ENCODE measurements at regions not wholly inside any gene's neighbourhood (a gene's known extent, or its start where the extent isn't known, plus 50 kb on each side); places are given as distances from the start of the nearest gene placed in this dataset.

DNA sequence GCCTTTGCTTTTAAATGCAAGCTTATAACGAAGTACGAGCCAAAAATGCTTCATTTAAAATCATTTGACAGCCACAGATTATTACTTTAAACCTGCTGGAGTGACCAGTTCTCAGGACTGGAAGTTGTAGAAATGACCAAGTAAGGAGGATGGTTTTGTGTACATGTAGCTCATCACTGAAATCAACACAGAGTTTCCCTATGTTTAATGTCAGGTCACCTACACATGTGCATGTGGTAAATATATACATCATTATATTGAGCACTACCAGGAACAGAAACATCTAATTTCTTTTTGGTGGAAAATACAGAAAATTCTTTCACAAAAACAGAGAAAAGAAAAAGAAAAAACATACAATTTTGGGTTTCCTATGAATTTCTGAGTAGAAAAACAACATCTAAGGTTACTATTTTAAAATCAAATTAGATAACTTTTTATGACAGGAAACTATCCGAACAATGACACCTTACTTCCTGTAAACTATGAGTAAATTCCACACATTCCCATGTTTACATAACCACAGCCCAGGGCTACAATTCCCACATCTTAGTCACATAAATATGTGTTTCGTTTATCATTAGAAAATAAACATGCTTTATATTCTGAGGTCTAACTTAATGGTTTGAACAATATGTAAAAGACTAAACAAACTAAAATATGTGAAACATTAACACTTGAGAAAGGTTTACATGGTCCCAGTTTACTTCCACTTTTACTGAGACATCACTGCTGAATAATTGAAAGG lies 73.6 kb downstream of the ZNF281 start:
- no peak overlapping the region for H3K4me3 ChIP-seq (ENCODE audit: low read length)
- no peak overlapping the region for H3K27ac ChIP-seq (ENCODE audit: low read length)
- H3K27me3 ChIP-seq (ENCODE audit: control insufficient read depth, insufficient read depth, low read length): no peaks in the 10 kb centered on the region

DNA sequence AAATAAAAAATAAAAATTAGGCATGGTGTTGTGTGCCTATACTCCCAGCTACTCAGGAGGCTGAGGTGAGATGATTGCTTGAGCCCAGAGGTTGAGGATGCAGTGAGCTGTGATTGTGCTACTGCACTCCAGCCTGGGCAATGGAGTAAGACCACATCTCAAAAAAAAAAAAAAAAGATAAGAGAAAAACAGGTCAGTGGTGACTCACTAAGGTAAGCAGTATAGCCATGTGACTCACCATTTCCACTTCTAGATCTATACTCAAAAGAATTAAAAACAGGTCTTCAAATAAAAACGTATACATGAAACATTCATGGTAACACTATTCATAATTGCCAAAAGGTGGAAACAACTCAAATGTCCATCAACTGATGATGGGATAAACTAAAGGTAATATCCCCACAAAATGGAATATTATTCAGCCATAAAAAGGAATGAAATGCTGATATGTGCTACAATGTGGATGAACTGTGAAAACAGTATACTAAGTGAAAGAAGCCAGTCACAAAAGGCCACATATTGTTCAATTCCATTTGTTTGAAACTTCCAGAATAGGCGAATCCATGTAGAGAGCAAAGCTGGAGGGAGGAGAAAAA lies 75.1 kb downstream of the ZNF281 start:
- H3K36me3 ChIP-seq (ENCODE audit: control insufficient read depth, low read depth, low read length): no peaks in the 10 kb centered on the region
- H3K27ac ChIP-seq (ENCODE audit: low read length): no peak overlapping the region
- no peaks in the 10 kb centered on the region for H3K27me3 ChIP-seq (ENCODE audit: control insufficient read depth, insufficient read depth, low read length)
- H3K9me3 ChIP-seq (ENCODE audit: control insufficient read depth, low read depth, low read length): no peaks in the 10 kb centered on the region
- H3K9ac ChIP-seq (ENCODE audit: low read length): no peak overlapping the region
- H3K4me3 ChIP-seq (ENCODE audit: low read length): no peak overlapping the region
- peaks cover 30% of the 10 kb centered on the region for H3K4me1 ChIP-seq (ENCODE audit: control insufficient read depth, low read depth, low read length)

More for the DNA sequence above, 73.6 kb downstream of the ZNF281 start:
- H3K9me3 ChIP-seq (ENCODE audit: control insufficient read depth, low read depth, low read length): no peaks in the 10 kb centered on the region
- H3K9ac ChIP-seq (ENCODE audit: low read length): no peak overlapping the region
- peaks cover 20% of the 10 kb centered on the region for H3K4me1 ChIP-seq (ENCODE audit: control insufficient read depth, low read depth, low read length)
- H3K36me3 ChIP-seq (ENCODE audit: control insufficient read depth, low read depth, low read length): no peaks in the 10 kb centered on the region

DNA sequence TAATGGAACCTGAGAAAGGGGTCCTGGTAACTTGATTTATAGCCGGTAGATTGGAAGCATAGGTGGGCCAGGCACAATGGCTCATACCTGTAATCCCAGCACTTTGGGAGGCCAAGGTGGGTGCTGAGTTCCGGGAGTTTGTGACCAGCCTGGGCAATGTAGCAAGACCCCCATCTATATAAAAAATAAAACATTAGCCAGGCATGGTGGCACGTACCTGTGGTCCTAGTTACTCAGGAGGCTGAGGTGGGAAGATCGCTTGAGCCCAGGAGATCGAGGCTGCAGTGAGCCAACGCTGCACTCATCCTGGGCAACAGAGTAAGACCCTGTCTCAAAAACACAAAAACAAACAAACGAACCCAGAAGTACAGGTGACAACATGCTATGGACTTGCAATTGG lies 76.5 kb downstream of the ZNF281 start:
- H3K9me3 ChIP-seq (ENCODE audit: control insufficient read depth, low read depth, low read length): no peaks in the 10 kb centered on the region
- no peak overlapping the region for H3K4me3 ChIP-seq (ENCODE audit: low read length)
- no peak overlapping the region for H3K9ac ChIP-seq (ENCODE audit: low read length)
- H3K36me3 ChIP-seq (ENCODE audit: control insufficient read depth, low read depth, low read length): no peaks in the 10 kb centered on the region
- peaks cover 34% of the 10 kb centered on the region for H3K4me1 ChIP-seq (ENCODE audit: control insufficient read depth, low read depth, low read length)
- no peak overlapping the region for H3K27ac ChIP-seq (ENCODE audit: low read length)
- H3K27me3 ChIP-seq (ENCODE audit: control insufficient read depth, insufficient read depth, low read length): no peaks in the 10 kb centered on the region

DNA sequence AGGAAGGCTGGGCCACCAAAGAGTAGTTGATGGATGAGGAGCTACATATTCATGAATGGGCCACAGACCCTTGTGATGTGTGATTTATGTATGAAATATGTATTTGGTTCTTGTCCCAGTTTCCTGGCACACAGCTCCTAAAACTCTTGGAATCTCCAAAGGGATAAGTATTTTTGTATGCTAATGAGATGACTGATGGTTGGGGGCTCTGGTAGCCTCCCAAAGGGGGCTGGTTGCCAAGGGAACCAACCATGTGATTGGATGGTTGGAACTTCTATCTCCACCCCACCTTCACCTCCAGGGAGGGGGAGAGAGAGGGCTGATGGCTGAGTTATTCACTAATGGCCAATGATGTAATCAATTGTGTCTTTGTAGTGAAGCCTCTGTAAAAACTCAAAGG lies 77.1 kb downstream of the ZNF281 start:
- Histone ChIP-seq H3K9me3 (ENCODE audit: control insufficient read depth, low read depth, low read length) (no peaks in the 10 kb centered on the region), H3K27ac (ENCODE audit: low read length) (no peak overlapping the region), H3K4me1 (ENCODE audit: control insufficient read depth, low read depth, low read length) (peaks cover 34% of the 10 kb centered on the region), H3K36me3 (ENCODE audit: control insufficient read depth, low read depth, low read length) (no peaks in the 10 kb centered on the region), H3K27me3 (ENCODE audit: control insufficient read depth, insufficient read depth, low read length) (no peaks in the 10 kb centered on the region), H3K4me3 (ENCODE audit: low read length) (no peak overlapping the region), H3K9ac (ENCODE audit: low read length) (no peak overlapping the region)

DNA sequence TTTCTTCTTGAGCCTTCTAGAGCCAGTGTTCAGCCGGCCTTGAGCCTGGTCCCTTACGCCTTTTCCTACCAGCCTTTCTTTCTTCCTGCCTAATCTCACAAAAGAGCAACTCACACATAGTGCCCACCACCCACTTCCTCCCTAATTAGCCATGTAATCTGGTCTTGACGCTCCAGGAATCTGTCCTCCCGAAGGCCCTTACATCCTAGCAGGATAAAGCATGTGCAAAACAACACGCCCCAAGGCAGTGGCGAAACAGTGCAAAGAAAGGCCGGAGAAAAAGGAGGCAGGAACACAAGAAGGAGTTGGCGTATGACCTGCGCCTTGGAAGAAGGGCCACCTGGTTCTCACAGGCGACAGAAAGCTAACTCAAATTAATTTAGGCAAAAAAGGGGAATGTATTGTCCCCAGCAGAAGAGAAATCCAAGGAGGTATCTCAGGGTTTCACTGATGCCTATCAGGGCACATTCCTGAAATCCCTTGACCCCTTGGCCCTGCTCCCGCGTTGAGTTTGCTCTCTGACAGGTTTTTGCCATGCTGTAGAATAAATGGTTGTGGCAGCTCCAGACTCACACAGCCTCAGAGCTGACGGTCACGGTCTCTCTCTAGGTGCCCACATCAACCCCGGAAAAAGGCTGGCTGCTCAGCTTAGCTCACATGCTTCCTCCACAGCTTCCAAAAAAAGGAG lies 79.0 kb downstream of the ZNF281 start:
- H3K9ac ChIP-seq (ENCODE audit: low read length): no peak overlapping the region
- no peak overlapping the region for H3K27ac ChIP-seq (ENCODE audit: low read length)
- H3K4me3 ChIP-seq (ENCODE audit: low read length): no peak overlapping the region
- H3K36me3 ChIP-seq (ENCODE audit: control insufficient read depth, low read depth, low read length): no peaks in the 10 kb centered on the region
- H3K4me1 ChIP-seq (ENCODE audit: control insufficient read depth, low read depth, low read length): peaks cover 21% of the 10 kb centered on the region
- H3K27me3 ChIP-seq (ENCODE audit: control insufficient read depth, insufficient read depth, low read length): no peaks in the 10 kb centered on the region
- H3K9me3 ChIP-seq (ENCODE audit: control insufficient read depth, low read depth, low read length): no peaks in the 10 kb centered on the region

DNA sequence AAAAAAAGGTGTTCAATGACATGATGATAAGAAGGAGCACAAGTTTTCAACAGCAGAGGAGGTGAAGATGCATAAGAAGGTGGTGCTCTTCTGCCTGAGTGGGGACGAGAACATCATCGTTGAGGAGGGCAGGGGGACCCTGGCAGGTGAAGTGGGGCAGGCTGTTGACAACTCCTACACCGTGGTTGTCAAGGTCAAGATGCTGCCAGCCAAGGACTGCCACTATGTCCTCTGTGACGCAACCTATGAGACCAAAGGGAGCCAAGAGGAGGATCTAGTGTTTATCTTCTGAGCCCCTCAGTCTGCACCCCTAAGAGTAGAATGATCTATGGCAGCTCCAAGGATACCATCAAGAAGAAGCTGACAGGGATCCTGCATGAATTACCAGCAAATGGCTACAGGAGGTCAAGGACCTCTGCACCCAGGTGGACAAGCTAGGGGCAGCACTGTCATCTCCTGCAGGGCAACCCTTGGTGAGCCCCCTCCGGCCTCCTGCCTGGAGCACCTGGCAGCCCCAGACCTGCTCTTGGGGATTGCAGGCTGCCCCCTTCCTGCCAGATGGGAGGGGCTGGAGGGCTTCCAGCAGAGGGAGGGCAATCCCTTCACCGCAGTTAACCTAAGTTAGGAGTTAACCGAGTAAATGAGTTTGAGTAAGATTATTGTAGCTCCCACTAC lies 80.5 kb downstream of the ZNF281 start:
- Histone ChIP-seq H3K27me3 (ENCODE audit: control insufficient read depth, insufficient read depth, low read length) (no peaks in the 10 kb centered on the region), H3K9ac (ENCODE audit: low read length) (no peak overlapping the region), H3K27ac (ENCODE audit: low read length) (no peak overlapping the region), H3K9me3 (ENCODE audit: control insufficient read depth, low read depth, low read length) (no peaks in the 10 kb centered on the region), H3K36me3 (ENCODE audit: control insufficient read depth, low read depth, low read length) (no peaks in the 10 kb centered on the region), H3K4me1 (ENCODE audit: control insufficient read depth, low read depth, low read length) (peaks cover 21% of the 10 kb centered on the region), H3K4me3 (ENCODE audit: low read length) (no peak overlapping the region)

DNA sequence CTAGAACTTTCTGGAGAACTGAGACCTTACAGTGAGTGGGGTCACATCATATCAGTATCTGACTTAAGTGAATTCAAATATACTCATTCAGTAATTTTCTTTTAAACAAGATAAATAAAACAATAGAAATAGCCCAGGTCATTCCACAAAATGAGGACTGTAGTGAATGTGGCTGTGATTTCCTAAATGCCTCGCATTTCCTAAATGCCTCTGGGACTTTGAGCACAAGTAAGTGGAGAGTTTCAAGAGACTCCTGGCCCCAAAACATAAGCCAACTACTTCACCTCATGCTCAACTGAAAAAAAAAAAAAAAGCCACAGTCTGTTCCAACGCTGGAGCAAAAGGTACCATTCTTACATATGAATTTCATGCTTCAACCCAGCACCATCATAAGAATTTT lies 81.5 kb downstream of the ZNF281 start:
- Histone ChIP-seq H3K4me1 (ENCODE audit: control insufficient read depth, low read depth, low read length) (peaks cover 21% of the 10 kb centered on the region), H3K27ac (ENCODE audit: low read length) (no peak overlapping the region), H3K4me3 (ENCODE audit: low read length) (no peak overlapping the region), H3K9me3 (ENCODE audit: control insufficient read depth, low read depth, low read length) (no peaks in the 10 kb centered on the region), H3K9ac (ENCODE audit: low read length) (no peak overlapping the region), H3K36me3 (ENCODE audit: control insufficient read depth, low read depth, low read length) (no peaks in the 10 kb centered on the region), H3K27me3 (ENCODE audit: control insufficient read depth, insufficient read depth, low read length) (no peaks in the 10 kb centered on the region)

DNA sequence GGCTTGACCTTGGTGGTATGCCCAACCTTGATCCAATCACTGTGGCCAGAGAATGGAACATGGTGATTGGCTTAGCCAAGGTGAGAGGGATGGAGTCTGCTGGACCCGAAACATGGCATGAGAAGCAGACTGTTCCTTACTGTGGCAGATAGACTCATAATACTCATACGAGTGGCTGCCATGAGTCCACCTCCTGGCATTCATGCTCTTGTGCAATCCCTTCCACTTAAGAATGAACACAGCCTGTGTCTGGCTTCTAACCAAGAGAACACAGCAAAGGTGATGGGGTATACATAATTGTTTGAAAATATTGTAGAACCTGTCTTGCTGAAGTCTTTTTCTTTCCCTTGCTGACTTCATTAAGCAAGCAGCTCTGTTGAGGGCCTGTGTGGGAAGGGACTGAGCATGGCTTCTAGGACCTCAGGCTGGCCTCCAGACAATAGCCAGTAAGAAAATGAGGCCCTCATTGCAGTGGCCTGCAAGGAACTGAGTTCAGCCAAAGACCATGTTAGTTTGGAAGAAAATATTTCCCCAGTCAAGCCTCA lies 85.9 kb downstream of the ZNF281 start:
- Histone ChIP-seq H3K4me1 (ENCODE audit: control insufficient read depth, low read depth, low read length) (peaks cover 4% of the 10 kb centered on the region), H3K27ac (ENCODE audit: low read length) (no peak overlapping the region), H3K9ac (ENCODE audit: low read length) (no peak overlapping the region), H3K27me3 (ENCODE audit: control insufficient read depth, insufficient read depth, low read length) (no peaks in the 10 kb centered on the region), H3K4me3 (ENCODE audit: low read length) (no peak overlapping the region), H3K36me3 (ENCODE audit: control insufficient read depth, low read depth, low read length) (no peaks in the 10 kb centered on the region), H3K9me3 (ENCODE audit: control insufficient read depth, low read depth, low read length) (no peaks in the 10 kb centered on the region)

DNA sequence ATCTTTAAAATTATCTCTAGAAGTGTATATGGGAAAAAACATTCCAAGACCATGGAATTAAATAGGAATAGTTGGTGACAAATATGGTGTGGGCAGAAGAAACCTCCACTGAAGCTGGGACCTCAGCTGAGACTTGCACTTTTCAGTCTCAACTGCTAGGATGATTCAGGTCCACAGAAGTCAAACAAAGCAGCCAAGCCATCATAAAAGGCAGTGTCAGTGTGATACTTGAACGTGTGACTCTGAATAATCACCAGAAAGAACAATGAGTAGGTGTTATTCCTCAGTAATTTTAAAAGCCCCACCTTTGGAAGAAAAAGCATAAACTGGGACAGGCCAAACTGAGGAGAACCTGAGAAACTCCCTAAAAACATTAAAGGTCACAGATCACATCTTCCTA lies 90.7 kb downstream of the ZNF281 start:
- H3K27me3 ChIP-seq (ENCODE audit: control insufficient read depth, insufficient read depth, low read length): no peaks in the 10 kb centered on the region
- H3K9ac ChIP-seq (ENCODE audit: low read length): no peak overlapping the region
- no peak overlapping the region for H3K4me3 ChIP-seq (ENCODE audit: low read length)
- H3K4me1 ChIP-seq (ENCODE audit: control insufficient read depth, low read depth, low read length): peaks cover 9% of the 10 kb centered on the region
- H3K36me3 ChIP-seq (ENCODE audit: control insufficient read depth, low read depth, low read length): no peaks in the 10 kb centered on the region
- H3K27ac ChIP-seq (ENCODE audit: low read length): no peak overlapping the region
- H3K9me3 ChIP-seq (ENCODE audit: control insufficient read depth, low read depth, low read length): no peaks in the 10 kb centered on the region

DNA sequence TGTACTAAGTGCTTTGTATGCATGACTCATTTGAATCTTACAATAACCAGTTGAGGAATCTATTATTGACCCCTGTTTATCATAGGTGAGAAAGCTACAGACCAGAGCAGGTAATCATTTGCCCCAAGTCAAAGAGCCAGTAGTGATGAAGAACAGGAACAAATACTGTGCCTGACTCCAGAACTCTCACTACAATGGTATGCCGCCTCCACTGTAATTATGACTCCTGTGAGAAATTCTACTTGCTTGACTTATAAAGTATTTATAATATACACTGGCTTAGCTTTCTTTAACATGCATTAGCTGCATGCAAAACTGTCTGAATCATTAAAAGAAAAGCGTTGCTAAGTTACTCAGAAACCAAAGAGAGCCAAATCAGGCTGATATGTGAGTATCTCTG lies 92.6 kb downstream of the ZNF281 start:
- Histone ChIP-seq H3K36me3 (ENCODE audit: control insufficient read depth, low read depth, low read length) (no peaks in the 10 kb centered on the region), H3K27me3 (ENCODE audit: control insufficient read depth, insufficient read depth, low read length) (no peaks in the 10 kb centered on the region), H3K9ac (ENCODE audit: low read length) (no peak overlapping the region), H3K4me1 (ENCODE audit: control insufficient read depth, low read depth, low read length) (peaks cover 6% of the 10 kb centered on the region), H3K4me3 (ENCODE audit: low read length) (no peak overlapping the region), H3K9me3 (ENCODE audit: control insufficient read depth, low read depth, low read length) (no peaks in the 10 kb centered on the region), H3K27ac (ENCODE audit: low read length) (no peak overlapping the region)

DNA sequence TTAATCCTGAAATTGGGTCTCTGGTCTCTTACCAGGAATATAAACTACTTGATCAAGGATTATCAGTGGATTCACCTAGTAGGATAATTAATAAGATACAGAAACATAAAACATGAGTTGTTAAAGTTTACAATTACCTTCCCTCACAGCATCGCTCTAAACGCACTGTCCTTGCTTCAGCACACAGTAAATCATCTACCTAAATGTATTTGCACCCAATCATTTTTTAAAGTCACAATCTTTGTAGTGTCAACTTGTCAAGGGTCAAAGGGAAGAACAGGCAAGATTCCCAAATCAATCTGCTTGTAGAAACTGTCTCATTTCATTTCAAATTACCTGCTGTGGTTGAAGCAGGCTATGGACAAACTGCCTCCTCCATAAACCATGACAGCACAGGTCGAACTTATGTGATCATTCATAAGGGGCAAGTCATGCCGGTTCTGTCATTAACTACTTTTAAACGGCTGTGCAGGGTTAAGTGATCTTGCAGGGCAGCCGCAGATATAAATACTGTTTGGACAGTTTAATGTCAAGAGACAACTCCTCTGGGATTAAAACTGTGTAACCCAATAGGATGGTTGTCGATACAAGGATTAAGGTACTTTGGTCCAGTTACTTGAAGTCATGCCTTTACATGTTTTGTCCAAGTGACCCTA lies 93.6 kb downstream of the ZNF281 start:
- H3K27ac ChIP-seq (ENCODE audit: low read length): no peak overlapping the region
- no peak overlapping the region for H3K9ac ChIP-seq (ENCODE audit: low read length)
- H3K36me3 ChIP-seq (ENCODE audit: control insufficient read depth, low read depth, low read length): no peaks in the 10 kb centered on the region
- H3K4me3 ChIP-seq (ENCODE audit: low read length): no peak overlapping the region
- H3K4me1 ChIP-seq (ENCODE audit: control insufficient read depth, low read depth, low read length): peaks cover 6% of the 10 kb centered on the region
- H3K9me3 ChIP-seq (ENCODE audit: control insufficient read depth, low read depth, low read length): no peaks in the 10 kb centered on the region
- no peaks in the 10 kb centered on the region for H3K27me3 ChIP-seq (ENCODE audit: control insufficient read depth, insufficient read depth, low read length)
